ENCODE measurements at regions not wholly inside any gene's neighbourhood (a gene's known extent, or its start where the extent isn't known, plus 50 kb on each side); places are given as distances from the start of the nearest gene placed in this dataset.

DNA sequence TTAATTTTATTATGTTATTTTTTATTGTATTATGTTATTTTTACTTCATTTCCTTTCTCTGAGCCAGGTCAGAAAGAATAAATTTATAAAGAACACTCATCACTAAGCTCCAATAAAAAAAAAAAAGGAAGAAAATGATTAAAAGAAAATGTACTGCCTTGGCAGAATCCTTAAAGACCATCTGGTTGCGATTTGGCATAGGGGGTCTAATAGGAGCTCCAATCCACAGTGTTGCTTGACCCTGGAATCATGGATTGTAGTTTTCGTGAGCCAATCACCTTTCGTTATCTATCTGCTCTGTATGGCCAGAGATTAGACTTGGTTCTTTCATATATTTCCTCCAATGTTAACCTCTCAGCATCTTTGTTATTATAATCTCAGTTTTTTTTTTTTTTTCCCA lies 421.8 kb upstream of the MCTP2 start:
- DNase-seq (ENCODE audit: low read depth) (no peak), FAIRE-seq (no peak)
- H4K20me1 ChIP-seq (ENCODE audit: insufficient read depth, low read length): no peaks in the 10 kb centered on the region
- no peak overlapping the region for H2AFZ ChIP-seq (ENCODE audit: low read depth, low read length)
- no peak overlapping the region for H3K4me3 Mint-ChIP-seq (ENCODE audit: unreplicated experiment)
- H3K27ac ChIP-seq (ENCODE audit: low read depth, low read length): no peak overlapping the region
- H3K36me3 Mint-ChIP-seq (ENCODE audit: low read depth, unreplicated experiment): no peaks in the 10 kb centered on the region
- no peak for TF ChIP-seq EZH2 (IDR thresholded peaks at IDR 0.05; ENCODE audit: insufficient read depth, low read length)
- TF ChIP-seq, protein P1, sequence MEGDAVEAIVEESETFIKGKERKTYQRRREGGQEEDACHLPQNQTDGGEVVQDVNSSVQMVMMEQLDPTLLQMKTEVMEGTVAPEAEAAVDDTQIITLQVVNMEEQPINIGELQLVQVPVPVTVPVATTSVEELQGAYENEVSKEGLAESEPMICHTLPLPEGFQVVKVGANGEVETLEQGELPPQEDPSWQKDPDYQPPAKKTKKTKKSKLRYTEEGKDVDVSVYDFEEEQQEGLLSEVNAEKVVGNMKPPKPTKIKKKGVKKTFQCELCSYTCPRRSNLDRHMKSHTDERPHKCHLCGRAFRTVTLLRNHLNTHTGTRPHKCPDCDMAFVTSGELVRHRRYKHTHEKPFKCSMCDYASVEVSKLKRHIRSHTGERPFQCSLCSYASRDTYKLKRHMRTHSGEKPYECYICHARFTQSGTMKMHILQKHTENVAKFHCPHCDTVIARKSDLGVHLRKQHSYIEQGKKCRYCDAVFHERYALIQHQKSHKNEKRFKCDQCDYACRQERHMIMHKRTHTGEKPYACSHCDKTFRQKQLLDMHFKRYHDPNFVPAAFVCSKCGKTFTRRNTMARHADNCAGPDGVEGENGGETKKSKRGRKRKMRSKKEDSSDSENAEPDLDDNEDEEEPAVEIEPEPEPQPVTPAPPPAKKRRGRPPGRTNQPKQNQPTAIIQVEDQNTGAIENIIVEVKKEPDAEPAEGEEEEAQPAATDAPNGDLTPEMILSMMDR (IDR thresholded peaks at IDR 0.05; ENCODE audit: insufficient read depth, low read depth, low read length): no peak
- peaks cover 2% of the 10 kb centered on the region for H3K4me1 ChIP-seq (ENCODE audit: insufficient read depth, low read length)
- no peak overlapping the region for H3K4me3 ChIP-seq (ENCODE audit: insufficient read depth, low read depth, low read length)
- H3K27me3 Mint-ChIP-seq (ENCODE audit: low read depth, unreplicated experiment): peaks cover 10% of the 10 kb centered on the region
- H3K9me3 Mint-ChIP-seq (ENCODE audit: unreplicated experiment): peaks cover 2% of the 10 kb centered on the region
- H3K27me3 ChIP-seq (ENCODE audit: insufficient read depth, low read length): peaks cover 2% of the 10 kb centered on the region
- H3K9me3 ChIP-seq (ENCODE audit: insufficient read depth, low read depth, low read length): no peaks in the 10 kb centered on the region
- H3K27ac Mint-ChIP-seq (ENCODE audit: unreplicated experiment): no peak overlapping the region
- H3K79me2 ChIP-seq (ENCODE audit: insufficient read depth, low read length): no peaks in the 10 kb centered on the region
- H3K36me3 ChIP-seq (ENCODE audit: insufficient read depth, low read length): no peaks in the 10 kb centered on the region
- H3K9ac ChIP-seq (ENCODE audit: low read length): no peak overlapping the region
- H3K4me2 ChIP-seq (ENCODE audit: low read length): no peak overlapping the region
- H3K4me1 Mint-ChIP-seq (ENCODE audit: low read depth, unreplicated experiment): no peaks in the 10 kb centered on the region

DNA sequence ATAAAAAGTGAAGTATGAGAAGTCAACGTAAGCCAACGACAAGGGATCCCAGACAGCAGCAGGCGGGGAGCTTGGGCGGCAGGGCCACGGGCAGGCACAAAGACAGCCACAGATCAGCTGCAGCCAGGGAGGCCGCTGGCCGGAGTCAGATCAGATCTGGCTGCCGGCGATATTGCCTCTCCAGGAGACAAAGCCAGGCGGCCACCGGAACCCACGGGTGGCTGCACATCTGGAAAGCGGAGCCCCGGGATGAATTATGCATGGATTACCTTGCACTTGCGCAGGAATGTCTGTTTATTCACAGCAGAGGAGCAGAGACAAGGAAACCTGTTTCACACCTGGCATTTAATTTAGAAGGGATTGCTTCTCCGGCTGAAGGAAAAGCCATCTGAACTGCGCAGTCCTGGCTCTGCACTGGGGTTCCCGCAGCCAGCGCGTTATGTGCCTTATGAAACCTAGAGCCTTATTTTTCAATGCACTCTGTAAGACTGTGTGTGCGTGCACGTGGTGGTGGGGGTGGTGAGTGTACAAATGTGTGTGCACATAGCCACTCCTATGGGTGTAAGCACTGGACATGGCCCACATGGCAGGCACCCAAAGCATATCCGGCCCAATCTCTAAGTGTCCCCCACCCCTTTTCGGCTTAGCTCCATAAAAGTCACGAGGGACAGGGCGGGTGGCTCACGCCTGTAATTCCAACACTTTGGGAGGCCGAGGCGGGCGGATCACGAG lies 427.8 kb upstream of the MCTP2 start:
- no peaks in the 10 kb centered on the region for H3K4me1 Mint-ChIP-seq (ENCODE audit: low read depth, unreplicated experiment)
- no peaks in the 10 kb centered on the region for H3K9me3 Mint-ChIP-seq (ENCODE audit: unreplicated experiment)
- H3K36me3 Mint-ChIP-seq (ENCODE audit: low read depth, unreplicated experiment): no peaks in the 10 kb centered on the region
- no peaks in the 10 kb centered on the region for H3K79me2 ChIP-seq (ENCODE audit: insufficient read depth, low read length)
- no peak overlapping the region for H3K27ac Mint-ChIP-seq (ENCODE audit: unreplicated experiment)
- no peaks in the 10 kb centered on the region for H3K36me3 ChIP-seq (ENCODE audit: insufficient read depth, low read length)
- H3K27me3 Mint-ChIP-seq (ENCODE audit: low read depth, unreplicated experiment): peaks cover 6% of the 10 kb centered on the region
- H3K9ac ChIP-seq (ENCODE audit: low read length): no peak overlapping the region
- no peaks in the 10 kb centered on the region for H3K9me3 ChIP-seq (ENCODE audit: insufficient read depth, low read depth, low read length)
- H3K27ac ChIP-seq (ENCODE audit: low read depth, low read length): no peak overlapping the region
- peaks cover 2% of the 10 kb centered on the region for H3K4me1 ChIP-seq (ENCODE audit: insufficient read depth, low read length)
- FAIRE-seq (no peak), DNase-seq (ENCODE audit: low read depth) (no peak)
- H3K4me3 Mint-ChIP-seq (ENCODE audit: unreplicated experiment): no peak overlapping the region
- no peaks in the 10 kb centered on the region for H3K27me3 ChIP-seq (ENCODE audit: insufficient read depth, low read length)
- no peak overlapping the region for H3K4me3 ChIP-seq (ENCODE audit: insufficient read depth, low read depth, low read length)
- H4K20me1 ChIP-seq (ENCODE audit: insufficient read depth, low read length): no peaks in the 10 kb centered on the region
- TF ChIP-seq, protein P1 (IDR thresholded peaks at IDR 0.05; ENCODE audit: insufficient read depth, low read depth, low read length): no peak
- no peak for TF ChIP-seq EZH2 (IDR thresholded peaks at IDR 0.05; ENCODE audit: insufficient read depth, low read length)
- no peak overlapping the region for H2AFZ ChIP-seq (ENCODE audit: low read depth, low read length)
- no peak overlapping the region for H3K4me2 ChIP-seq (ENCODE audit: low read length)

DNA sequence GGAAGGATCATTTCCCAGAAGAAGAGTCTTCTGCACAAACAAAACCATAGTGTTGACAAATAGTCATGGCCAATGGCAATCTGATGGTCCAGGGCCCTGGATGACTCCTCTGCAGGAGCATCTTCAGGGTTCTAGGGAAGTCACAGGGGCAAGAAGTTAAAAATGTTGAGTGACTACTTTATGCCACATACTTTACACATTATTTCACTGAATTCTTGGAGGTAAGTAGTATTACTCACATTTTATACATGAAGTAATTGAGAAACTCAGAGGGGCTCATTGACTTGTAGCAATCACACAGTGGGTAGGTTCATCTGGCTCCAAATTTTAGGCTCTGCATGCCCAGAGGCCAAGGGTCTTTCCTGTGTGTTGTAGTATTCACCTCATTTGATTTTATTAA lies 430.2 kb upstream of the MCTP2 start:
- Mint-ChIP-seq H3K4me1 (ENCODE audit: low read depth, unreplicated experiment) (no peaks in the 10 kb centered on the region), H3K36me3 (ENCODE audit: low read depth, unreplicated experiment) (no peaks in the 10 kb centered on the region), H3K27ac (ENCODE audit: unreplicated experiment) (no peak overlapping the region), H3K4me3 (ENCODE audit: unreplicated experiment) (no peak overlapping the region), H3K9me3 (ENCODE audit: unreplicated experiment) (peaks cover 1% of the 10 kb centered on the region), H3K27me3 (ENCODE audit: low read depth, unreplicated experiment) (peaks cover 6% of the 10 kb centered on the region)
- H3K4me3 ChIP-seq (ENCODE audit: insufficient read depth, low read depth, low read length): no peak overlapping the region
- H4K20me1 ChIP-seq (ENCODE audit: insufficient read depth, low read length): no peaks in the 10 kb centered on the region
- DNase-seq (ENCODE audit: low read depth) (no peak), FAIRE-seq (no peak)
- no peaks in the 10 kb centered on the region for H3K9me3 ChIP-seq (ENCODE audit: insufficient read depth, low read depth, low read length)
- TF ChIP-seq, protein P1 (IDR thresholded peaks at IDR 0.05; ENCODE audit: insufficient read depth, low read depth, low read length): no peak
- no peak for TF ChIP-seq EZH2 (IDR thresholded peaks at IDR 0.05; ENCODE audit: insufficient read depth, low read length)
- no peak overlapping the region for H3K9ac ChIP-seq (ENCODE audit: low read length)
- H2AFZ ChIP-seq (ENCODE audit: low read depth, low read length): no peak overlapping the region
- no peak overlapping the region for H3K4me2 ChIP-seq (ENCODE audit: low read length)
- no peaks in the 10 kb centered on the region for H3K36me3 ChIP-seq (ENCODE audit: insufficient read depth, low read length)
- H3K79me2 ChIP-seq (ENCODE audit: insufficient read depth, low read length): no peaks in the 10 kb centered on the region
- H3K27ac ChIP-seq (ENCODE audit: low read depth, low read length): no peak overlapping the region
- H3K27me3 ChIP-seq (ENCODE audit: insufficient read depth, low read length): no peaks in the 10 kb centered on the region
- no peaks in the 10 kb centered on the region for H3K4me1 ChIP-seq (ENCODE audit: insufficient read depth, low read length)
